ENCODE measurements at regions not wholly inside any gene's neighbourhood (a gene's known extent, or its start where the extent isn't known, plus 50 kb on each side); places are given as distances from the start of the nearest gene placed in this dataset.

GRCh38 chr9:20002011-20002410 lies 213.2 kb upstream of the SLC24A2 start:
- Histone ChIP-seq H3K9ac (ENCODE audit: low read length in 2 of 2) (no peak overlapping the region), H3K36me3 (ENCODE audit: control insufficient read depth in 2 of 2, insufficient read depth in 2 of 2, low read length in 2 of 2) (no peaks in the 10 kb centered on the region), H3K27ac (ENCODE audit: low read length) (no peak overlapping the region), H3K4me1 (ENCODE audit: control insufficient read depth, insufficient read depth, low read length) (peaks cover 2% of the 10 kb centered on the region), H3K27me3 (ENCODE audit: control insufficient read depth in 1 of 2, insufficient read depth in 2 of 2, low read length in 2 of 2) (no peaks in the 10 kb centered on the region), H3K9me3 (ENCODE audit: control insufficient read depth in 2 of 2, low read length in 2 of 2) (no peaks in the 10 kb centered on the region), H3K4me3 (ENCODE audit: low read length in 2 of 2) (no peak overlapping the region)

GRCh38 chr9:20001058-20001457 lies 212.2 kb upstream of the SLC24A2 start:
- Histone ChIP-seq H3K4me3 (ENCODE audit: low read length in 2 of 2) (no peak overlapping the region), H3K9me3 (ENCODE audit: control insufficient read depth in 2 of 2, low read length in 2 of 2) (no peaks in the 10 kb centered on the region), H3K36me3 (ENCODE audit: control insufficient read depth in 2 of 2, insufficient read depth in 2 of 2, low read length in 2 of 2) (no peaks in the 10 kb centered on the region), H3K4me1 (ENCODE audit: control insufficient read depth, insufficient read depth, low read length) (peaks cover 2% of the 10 kb centered on the region), H3K27ac (ENCODE audit: low read length) (no peak overlapping the region), H3K9ac (ENCODE audit: low read length in 2 of 2) (no peak overlapping the region), H3K27me3 (ENCODE audit: control insufficient read depth in 1 of 2, insufficient read depth in 2 of 2, low read length in 2 of 2) (no peaks in the 10 kb centered on the region)

GRCh38 chr9:19999491-20000057 lies 210.7 kb upstream of the SLC24A2 start:
- no peak overlapping the region for H3K9ac ChIP-seq (ENCODE audit: low read length in 2 of 2)
- no peak overlapping the region for H3K4me3 ChIP-seq (ENCODE audit: low read length in 2 of 2)
- no peaks in the 10 kb centered on the region for H3K36me3 ChIP-seq (ENCODE audit: control insufficient read depth in 2 of 2, insufficient read depth in 2 of 2, low read length in 2 of 2)
- H3K27ac ChIP-seq (ENCODE audit: low read length): no peak overlapping the region
- peaks cover 2% of the 10 kb centered on the region for H3K4me1 ChIP-seq (ENCODE audit: control insufficient read depth, insufficient read depth, low read length)
- no peaks in the 10 kb centered on the region for H3K9me3 ChIP-seq (ENCODE audit: control insufficient read depth in 2 of 2, low read length in 2 of 2)
- H3K27me3 ChIP-seq (ENCODE audit: control insufficient read depth in 1 of 2, insufficient read depth in 2 of 2, low read length in 2 of 2): no peaks in the 10 kb centered on the region

- Histone ChIP-seq H3K9me3 (ENCODE audit: control insufficient read depth in 2 of 2, low read length in 2 of 2) (no peaks in the 10 kb centered on the region), H3K9ac (ENCODE audit: low read length in 2 of 2) (no peak overlapping the region), H3K36me3 (ENCODE audit: control insufficient read depth in 2 of 2, insufficient read depth in 2 of 2, low read length in 2 of 2) (no peaks in the 10 kb centered on the region), H3K4me1 (ENCODE audit: control insufficient read depth, insufficient read depth, low read length) (peaks cover 2% of the 10 kb centered on the region), H3K4me3 (ENCODE audit: low read length in 2 of 2) (no peak overlapping the region), H3K27me3 (ENCODE audit: control insufficient read depth in 1 of 2, insufficient read depth in 2 of 2, low read length in 2 of 2) (no peaks in the 10 kb centered on the region), H3K27ac (ENCODE audit: low read length) (no peak overlapping the region)
Observed at GRCh38 chr9:19998823-19999455, 210.1 kb upstream of the SLC24A2 start.

GRCh38 chr9:19998153-19998552 lies 209.3 kb upstream of the SLC24A2 start:
- Histone ChIP-seq H3K4me1 (ENCODE audit: control insufficient read depth, insufficient read depth, low read length) (peaks cover 2% of the 10 kb centered on the region), H3K27ac (ENCODE audit: low read length) (no peak overlapping the region)

GRCh38 chr9:19995619-19996018 lies 206.8 kb upstream of the SLC24A2 start:
- Histone ChIP-seq H3K9me3 (ENCODE audit: control insufficient read depth in 2 of 2, low read length in 2 of 2) (no peaks in the 10 kb centered on the region), H3K27ac (ENCODE audit: low read length) (no peak overlapping the region), H3K27me3 (ENCODE audit: control insufficient read depth in 1 of 2, insufficient read depth in 2 of 2, low read length in 2 of 2) (no peaks in the 10 kb centered on the region), H3K4me1 (ENCODE audit: control insufficient read depth, insufficient read depth, low read length) (peaks cover 2% of the 10 kb centered on the region), H3K4me3 (ENCODE audit: low read length in 2 of 2) (no peak overlapping the region), H3K9ac (ENCODE audit: low read length in 2 of 2) (no peak overlapping the region), H3K36me3 (ENCODE audit: control insufficient read depth in 2 of 2, insufficient read depth in 2 of 2, low read length in 2 of 2) (no peaks in the 10 kb centered on the region)

More at GRCh38 chr9:19998153-19998552, 209.3 kb upstream of the SLC24A2 start:
- Histone ChIP-seq H3K36me3 (ENCODE audit: control insufficient read depth in 2 of 2, insufficient read depth in 2 of 2, low read length in 2 of 2) (no peaks in the 10 kb centered on the region), H3K4me3 (ENCODE audit: low read length in 2 of 2) (no peak overlapping the region), H3K9me3 (ENCODE audit: control insufficient read depth in 2 of 2, low read length in 2 of 2) (no peaks in the 10 kb centered on the region), H3K27me3 (ENCODE audit: control insufficient read depth in 1 of 2, insufficient read depth in 2 of 2, low read length in 2 of 2) (no peaks in the 10 kb centered on the region), H3K9ac (ENCODE audit: low read length in 2 of 2) (no peak overlapping the region)

GRCh38 chr9:19994296-19994695 lies 205.5 kb upstream of the SLC24A2 start:
- H3K36me3 ChIP-seq (ENCODE audit: control insufficient read depth in 2 of 2, insufficient read depth in 2 of 2, low read length in 2 of 2): no peaks in the 10 kb centered on the region
- no peaks in the 10 kb centered on the region for H3K27me3 ChIP-seq (ENCODE audit: control insufficient read depth in 1 of 2, insufficient read depth in 2 of 2, low read length in 2 of 2)
- no peaks in the 10 kb centered on the region for H3K4me1 ChIP-seq (ENCODE audit: control insufficient read depth, insufficient read depth, low read length)
- no peak overlapping the region for H3K4me3 ChIP-seq (ENCODE audit: low read length in 2 of 2)
- H3K9ac ChIP-seq (ENCODE audit: low read length in 2 of 2): no peak overlapping the region
- no peak overlapping the region for H3K27ac ChIP-seq (ENCODE audit: low read length)
- H3K9me3 ChIP-seq (ENCODE audit: control insufficient read depth in 2 of 2, low read length in 2 of 2): no peaks in the 10 kb centered on the region

GRCh38 chr9:19992556-19992955 lies 203.7 kb upstream of the SLC24A2 start:
- Histone ChIP-seq H3K36me3 (ENCODE audit: control insufficient read depth in 2 of 2, insufficient read depth in 2 of 2, low read length in 2 of 2) (no peaks in the 10 kb centered on the region), H3K4me3 (ENCODE audit: low read length in 2 of 2) (no peak overlapping the region), H3K27ac (ENCODE audit: low read length) (no peak overlapping the region), H3K9ac (ENCODE audit: low read length in 2 of 2) (no peak overlapping the region), H3K27me3 (ENCODE audit: control insufficient read depth in 1 of 2, insufficient read depth in 2 of 2, low read length in 2 of 2) (no peaks in the 10 kb centered on the region), H3K9me3 (ENCODE audit: control insufficient read depth in 2 of 2, low read length in 2 of 2) (no peaks in the 10 kb centered on the region), H3K4me1 (ENCODE audit: control insufficient read depth, insufficient read depth, low read length) (no peaks in the 10 kb centered on the region)

- H3K4me3 ChIP-seq (ENCODE audit: low read length in 2 of 2): no peak overlapping the region
- H3K36me3 ChIP-seq (ENCODE audit: control insufficient read depth in 2 of 2, insufficient read depth in 2 of 2, low read length in 2 of 2): no peaks in the 10 kb centered on the region
- no peaks in the 10 kb centered on the region for H3K4me1 ChIP-seq (ENCODE audit: control insufficient read depth, insufficient read depth, low read length)
- H3K27me3 ChIP-seq (ENCODE audit: control insufficient read depth in 1 of 2, insufficient read depth in 2 of 2, low read length in 2 of 2): no peaks in the 10 kb centered on the region
- H3K27ac ChIP-seq (ENCODE audit: low read length): no peak overlapping the region
- H3K9me3 ChIP-seq (ENCODE audit: control insufficient read depth in 2 of 2, low read length in 2 of 2): no peaks in the 10 kb centered on the region
- no peak overlapping the region for H3K9ac ChIP-seq (ENCODE audit: low read length in 2 of 2)
Observed at GRCh38 chr9:19989213-19989612, 200.4 kb upstream of the SLC24A2 start.

- Histone ChIP-seq H3K9me3 (ENCODE audit: control insufficient read depth in 2 of 2, low read length in 2 of 2) (no peaks in the 10 kb centered on the region), H3K4me1 (ENCODE audit: control insufficient read depth, insufficient read depth, low read length) (no peaks in the 10 kb centered on the region), H3K4me3 (ENCODE audit: low read length in 2 of 2) (no peak overlapping the region), H3K36me3 (ENCODE audit: control insufficient read depth in 2 of 2, insufficient read depth in 2 of 2, low read length in 2 of 2) (no peaks in the 10 kb centered on the region), H3K27ac (ENCODE audit: low read length) (no peak overlapping the region), H3K27me3 (ENCODE audit: control insufficient read depth in 1 of 2, insufficient read depth in 2 of 2, low read length in 2 of 2) (no peaks in the 10 kb centered on the region), H3K9ac (ENCODE audit: low read length in 2 of 2) (no peak overlapping the region)
Observed at GRCh38 chr9:19988281-19988680, 199.4 kb upstream of the SLC24A2 start.

GRCh38 chr9:19985081-19985480 lies 196.2 kb upstream of the SLC24A2 start:
- no peaks in the 10 kb centered on the region for H3K4me1 ChIP-seq (ENCODE audit: control insufficient read depth, insufficient read depth, low read length)
- no peak overlapping the region for H3K9ac ChIP-seq (ENCODE audit: low read length in 2 of 2)
- H3K9me3 ChIP-seq (ENCODE audit: control insufficient read depth in 2 of 2, low read length in 2 of 2): no peaks in the 10 kb centered on the region
- no peaks in the 10 kb centered on the region for H3K27me3 ChIP-seq (ENCODE audit: control insufficient read depth in 1 of 2, insufficient read depth in 2 of 2, low read length in 2 of 2)
- no peak overlapping the region for H3K27ac ChIP-seq (ENCODE audit: low read length)
- H3K36me3 ChIP-seq (ENCODE audit: control insufficient read depth in 2 of 2, insufficient read depth in 2 of 2, low read length in 2 of 2): no peaks in the 10 kb centered on the region
- no peak overlapping the region for H3K4me3 ChIP-seq (ENCODE audit: low read length in 2 of 2)

Data from stomach smooth muscle (tissue), 2 donors.